VCaP (cell line): ENCODE measurements at regions not wholly inside any gene's neighbourhood (a gene's known extent, or its start where the extent isn't known, plus 50 kb on each side); places are given as distances from the start of the nearest gene placed in this dataset.

Experiments
- H3K27ac ChIP-seq: fragments of 450-650 bp; 2 replicates; pipeline ENCODE4 v1.5.1; 2017
- TF ChIP-seq, protein P1 (sequence below): fragments of 450-650 bp; conservative IDR thresholded peaks from 2 replicates; pipeline ENCODE4 v1.5.1; 2017; ENCODE audit warnings: mild to moderate bottlenecking, moderate library complexity

DNA sequence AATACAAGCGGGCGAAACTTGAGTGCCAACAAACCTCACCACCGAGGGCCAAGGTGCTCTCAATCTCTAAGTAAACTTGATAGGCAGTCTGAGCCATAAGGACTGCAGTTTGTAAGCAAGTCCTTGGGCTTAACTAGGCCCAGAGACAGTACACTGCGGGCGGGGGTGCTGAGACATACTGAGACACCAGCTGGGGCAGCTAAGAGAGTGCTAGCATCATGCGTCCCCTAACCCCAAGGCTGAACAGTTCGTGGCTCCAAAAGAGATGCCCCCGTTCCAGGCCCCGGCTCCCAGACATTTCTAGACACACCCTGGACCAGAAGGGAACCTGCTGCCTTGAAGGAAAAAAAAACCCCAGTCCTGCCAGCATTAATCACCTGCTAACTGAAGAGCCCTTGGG, 126.8 kb upstream of the PRDX4 start:
- H3K27ac ChIP-seq, result no peak overlapping the region
- TF ChIP-seq, protein P1, sequence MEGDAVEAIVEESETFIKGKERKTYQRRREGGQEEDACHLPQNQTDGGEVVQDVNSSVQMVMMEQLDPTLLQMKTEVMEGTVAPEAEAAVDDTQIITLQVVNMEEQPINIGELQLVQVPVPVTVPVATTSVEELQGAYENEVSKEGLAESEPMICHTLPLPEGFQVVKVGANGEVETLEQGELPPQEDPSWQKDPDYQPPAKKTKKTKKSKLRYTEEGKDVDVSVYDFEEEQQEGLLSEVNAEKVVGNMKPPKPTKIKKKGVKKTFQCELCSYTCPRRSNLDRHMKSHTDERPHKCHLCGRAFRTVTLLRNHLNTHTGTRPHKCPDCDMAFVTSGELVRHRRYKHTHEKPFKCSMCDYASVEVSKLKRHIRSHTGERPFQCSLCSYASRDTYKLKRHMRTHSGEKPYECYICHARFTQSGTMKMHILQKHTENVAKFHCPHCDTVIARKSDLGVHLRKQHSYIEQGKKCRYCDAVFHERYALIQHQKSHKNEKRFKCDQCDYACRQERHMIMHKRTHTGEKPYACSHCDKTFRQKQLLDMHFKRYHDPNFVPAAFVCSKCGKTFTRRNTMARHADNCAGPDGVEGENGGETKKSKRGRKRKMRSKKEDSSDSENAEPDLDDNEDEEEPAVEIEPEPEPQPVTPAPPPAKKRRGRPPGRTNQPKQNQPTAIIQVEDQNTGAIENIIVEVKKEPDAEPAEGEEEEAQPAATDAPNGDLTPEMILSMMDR, result no peak

DNA sequence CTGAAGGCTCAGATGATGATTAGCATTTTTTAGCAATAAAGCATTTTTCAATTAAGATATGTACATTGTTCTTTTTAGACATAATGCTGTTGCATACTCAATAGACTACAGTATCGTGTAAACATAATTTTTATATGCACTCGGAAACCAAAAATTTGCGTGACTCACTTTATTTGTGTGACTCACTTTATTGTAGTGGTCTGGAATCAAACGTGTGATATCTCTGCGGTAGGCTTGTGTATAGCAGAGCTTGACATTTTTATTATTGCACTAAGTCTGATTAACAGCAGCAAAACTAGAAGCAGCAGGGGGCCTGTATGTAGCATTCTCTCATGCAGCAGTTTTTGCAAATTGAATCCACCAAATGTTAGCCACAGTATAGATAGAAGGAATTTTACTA, 119.1 kb upstream of the PRDX4 start:
- TF ChIP-seq, protein P1, result no peak

DNA sequence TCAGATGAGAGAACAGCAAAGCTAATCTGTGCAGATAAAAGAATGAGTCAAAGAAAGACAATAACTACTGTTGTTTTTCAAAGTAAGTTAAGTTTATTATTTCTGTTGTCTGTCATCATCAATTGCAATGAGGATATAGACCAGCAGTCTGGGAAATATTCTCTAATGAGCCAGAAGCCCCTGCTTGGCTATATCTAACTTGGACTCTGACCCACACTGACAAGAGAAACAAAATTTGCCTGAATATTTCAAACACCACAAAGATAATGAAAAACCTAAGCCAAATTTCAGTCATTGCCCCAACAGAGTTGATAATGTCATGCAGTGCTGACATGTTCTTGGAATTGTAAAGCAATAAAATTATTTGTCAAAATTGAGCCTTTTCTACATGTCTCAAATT, 115.0 kb upstream of the PRDX4 start:
- no peak overlapping the region for H3K27ac ChIP-seq
- TF ChIP-seq, protein P1, result no peak

More for the DNA sequence above, 119.1 kb upstream of the PRDX4 start:
- no peak overlapping the region for H3K27ac ChIP-seq

DNA sequence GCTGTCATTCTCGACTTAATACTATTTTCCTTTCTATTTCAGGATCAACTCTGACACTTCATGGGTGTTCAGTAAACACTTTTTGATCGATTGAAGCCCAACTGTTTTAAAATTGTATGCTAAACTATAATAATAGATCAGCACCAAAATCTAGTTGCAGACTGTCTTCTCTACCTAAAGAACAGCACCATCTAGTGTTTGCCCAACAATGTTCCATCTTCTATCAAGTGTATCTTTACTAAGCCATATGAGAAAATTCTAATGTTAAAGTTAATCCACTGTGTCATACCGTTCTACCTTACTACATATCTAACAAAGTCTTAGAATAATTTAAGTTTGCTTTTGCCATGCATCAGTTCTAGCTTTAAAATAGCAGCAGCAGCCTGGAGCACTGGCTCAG, 113.0 kb upstream of the PRDX4 start:
- no peak overlapping the region for H3K27ac ChIP-seq
- TF ChIP-seq, protein P1, result peak; percentile 69

DNA sequence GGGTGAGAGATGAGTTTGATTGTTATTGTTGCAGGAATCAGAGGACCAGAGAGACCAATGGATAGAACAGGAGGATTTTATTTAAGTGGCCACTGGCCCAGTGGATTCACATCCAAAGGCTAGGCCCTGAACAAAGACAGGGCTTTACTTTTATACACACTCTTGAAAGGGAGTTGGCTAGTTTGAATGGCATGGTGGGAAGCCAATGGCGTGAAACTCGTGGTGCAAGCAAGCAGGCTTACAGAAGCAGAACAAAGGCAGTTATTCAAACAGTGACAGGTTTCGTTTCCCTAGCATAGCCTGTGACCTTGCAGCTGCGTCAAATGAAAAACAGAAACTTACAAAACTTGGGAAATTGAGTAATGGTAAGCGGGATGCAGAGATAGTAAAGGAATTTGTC, 110.2 kb upstream of the PRDX4 start:
- TF ChIP-seq, protein P1, result no peak
- no peak overlapping the region for H3K27ac ChIP-seq

DNA sequence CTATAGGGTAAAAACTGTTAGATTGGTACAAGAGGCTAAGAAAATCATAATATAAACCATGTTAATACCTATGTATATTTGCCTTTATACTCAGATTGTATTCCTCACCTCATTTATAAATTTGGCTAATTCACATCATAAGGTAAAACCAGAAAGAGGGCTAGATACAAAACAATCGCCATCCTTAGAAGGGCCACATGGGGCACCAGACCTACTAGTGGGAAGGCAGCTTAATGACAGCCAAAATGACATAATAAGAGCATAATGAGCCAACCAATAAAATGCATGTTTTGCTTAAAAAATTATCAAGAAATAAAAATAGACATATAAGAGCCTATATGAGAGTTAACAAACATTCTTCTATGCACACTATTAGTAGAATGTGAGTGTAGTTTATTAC, 107.3 kb upstream of the PRDX4 start:
- TF ChIP-seq, protein P1, result no peak
- H3K27ac ChIP-seq, result no peak overlapping the region

DNA sequence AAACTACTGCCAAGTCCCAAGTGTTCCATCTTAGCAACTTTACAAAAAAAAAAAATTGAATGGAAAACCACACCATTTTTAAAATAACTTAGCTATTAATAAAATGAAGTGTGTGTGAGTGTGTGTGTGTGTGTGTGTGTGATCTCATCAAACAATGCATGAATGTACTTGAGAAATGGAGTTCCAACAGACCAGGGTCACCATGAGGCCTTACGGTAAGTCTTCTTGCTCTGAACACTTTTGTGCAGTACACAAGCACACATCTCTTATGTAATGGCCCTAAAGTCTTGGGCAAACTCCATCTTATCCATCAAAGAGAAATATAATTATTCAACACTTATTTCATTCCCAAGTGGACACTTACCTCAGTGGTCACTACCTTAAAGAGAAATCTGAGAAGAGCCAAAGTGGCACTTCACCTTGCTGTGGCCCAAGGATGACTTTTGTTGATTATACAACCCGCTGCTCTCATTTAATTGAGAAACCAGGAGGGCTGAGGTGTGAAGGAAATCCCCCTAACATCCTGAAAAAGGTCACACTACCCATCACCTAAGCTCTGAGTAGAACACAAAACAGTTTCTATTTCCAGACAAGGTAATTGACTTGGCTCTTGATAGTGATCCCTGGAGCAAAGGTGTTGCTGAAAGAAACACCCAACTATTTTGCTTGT, 96.5 kb upstream of the PRDX4 start:
- TF ChIP-seq, protein P1, result no peak

More for the DNA sequence above, 96.5 kb upstream of the PRDX4 start:
- no peak overlapping the region for H3K27ac ChIP-seq
